SHP77 (cell line): ENCODE measurements at regions not wholly inside any gene's neighbourhood (a gene's known extent, or its start where the extent isn't known, plus 50 kb on each side); places are given as distances from the start of the nearest gene placed in this dataset.
"Not testable (repeated sequence)": the region's sequence is repeated elsewhere in the genome, so short reads cannot be mapped to it uniquely, and the experiment has no call there.

Experiments used
- DNase-seq, 2 experiments: peaks; one replicate each; lab custom pipeline; 2025; lab: John Stamatoyannopoulos, UW

DNA sequence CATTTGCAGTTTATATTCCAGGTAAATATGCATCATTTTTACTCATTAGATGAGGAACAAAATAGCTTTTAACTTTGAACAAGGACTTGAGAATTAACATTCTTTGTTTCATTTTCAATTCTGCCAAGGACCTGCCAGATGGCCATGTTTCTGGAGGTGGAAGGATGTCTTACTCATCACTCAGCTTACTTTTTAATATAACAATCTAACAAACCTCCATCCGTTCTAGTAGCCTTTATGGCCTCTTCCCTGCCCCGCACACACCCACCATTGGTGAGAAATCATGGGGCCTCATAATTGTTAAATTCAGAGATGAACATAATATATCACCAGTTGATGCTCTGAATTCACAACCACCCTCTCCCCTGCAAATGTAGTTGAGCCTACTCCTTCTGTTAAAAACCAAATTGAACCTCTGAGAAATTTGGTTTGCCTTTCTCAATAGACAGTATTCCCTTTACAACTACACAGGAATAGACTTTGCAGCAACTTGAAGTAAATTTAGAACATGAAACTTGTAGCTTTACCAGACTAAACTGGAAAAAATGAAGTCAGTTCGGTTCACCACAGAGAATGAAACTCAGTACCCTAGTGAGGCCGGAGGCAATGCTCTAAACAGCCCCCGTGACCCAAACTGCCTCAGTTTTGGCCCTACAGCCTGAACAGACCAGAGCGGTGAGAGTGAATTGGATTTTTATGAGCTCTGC, 50.1 kb upstream of the ACSL4 start:
- no peak for DNase-seq

GRCh38 chrX:109783701-109784079, 50.6 kb upstream of the ACSL4 start:
- DNase-seq = no peak

DNA sequence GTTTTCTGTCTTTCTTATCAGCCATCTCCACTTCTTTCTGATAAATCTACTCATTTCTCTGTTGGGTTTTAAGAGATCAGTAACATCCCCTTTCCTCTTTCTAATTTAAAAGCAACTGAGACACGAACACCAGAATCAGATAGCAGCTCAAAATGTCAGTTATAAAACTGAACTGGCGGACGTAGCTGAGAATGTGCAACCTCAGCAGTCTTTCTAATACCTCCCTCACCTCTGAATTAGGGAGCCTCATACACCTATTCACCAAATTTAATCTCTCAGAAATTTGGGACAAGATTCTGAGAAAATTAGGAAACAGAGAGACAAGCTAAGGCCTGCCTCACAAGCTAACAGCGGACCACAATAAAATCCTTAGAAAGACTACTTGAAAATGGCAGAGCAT, 52.0 kb upstream of the ACSL4 start:
- DNase-seq = no peak

GRCh38 chrX:109790511-109790910, 57.5 kb upstream of the ACSL4 start:
- DNase-seq = not testable (repeated sequence)

DNA sequence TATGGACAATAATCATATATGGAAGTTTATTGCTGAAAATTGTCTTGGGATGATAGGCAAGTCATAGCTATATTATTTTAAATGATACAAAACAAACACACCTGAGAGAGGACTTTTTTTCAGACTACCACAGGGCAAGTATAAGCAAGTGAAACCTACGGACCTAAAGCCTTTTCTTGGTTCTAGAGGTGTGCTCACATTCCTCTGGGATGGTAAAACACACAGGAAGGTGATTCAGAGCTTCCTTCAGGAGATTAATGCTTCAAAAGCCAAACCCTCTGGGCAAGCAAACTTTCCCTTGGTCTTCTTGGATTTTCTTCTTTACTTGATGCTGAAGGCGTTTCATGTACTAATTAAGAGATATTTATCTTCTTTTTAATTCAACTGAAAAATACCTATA, 60.1 kb upstream of the ACSL4 start:
- no peak for DNase-seq

- DNase-seq = no peak
These were observed 62.6 kb upstream of the ACSL4 start for GRCh38 chrX:109795682-109796081.

DNA sequence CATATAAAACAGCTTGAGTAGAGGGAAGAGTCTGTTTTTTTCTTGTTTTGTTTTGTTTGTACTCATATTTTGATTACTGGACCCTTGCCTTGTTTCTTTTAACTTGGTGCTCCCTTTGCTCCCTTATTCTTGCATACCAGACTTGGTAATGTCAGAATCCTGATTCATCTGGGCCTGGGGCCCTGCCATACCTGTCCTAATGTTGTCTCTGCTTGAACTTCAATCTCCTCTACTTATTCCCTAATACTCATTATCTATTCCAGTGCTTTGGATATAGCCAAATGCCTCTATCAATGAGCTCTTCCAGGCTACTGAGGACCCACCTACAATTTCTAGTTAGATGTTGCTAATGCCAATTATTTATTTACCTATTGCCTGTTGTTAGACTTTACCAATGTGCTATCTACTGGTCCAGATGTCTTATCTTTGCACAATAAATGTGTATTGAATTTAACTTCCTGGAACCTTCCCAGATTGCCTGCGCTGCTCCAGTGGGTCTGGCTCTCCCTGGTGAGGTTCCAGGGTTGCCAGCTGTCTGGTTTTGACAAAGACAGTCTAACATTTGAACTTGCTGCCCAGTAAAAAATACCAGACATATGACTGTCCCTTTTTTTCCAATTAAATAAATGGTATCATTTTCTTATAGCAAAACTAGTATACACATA, 64.4 kb upstream of the ACSL4 start:
- DNase-seq = no peak

DNA sequence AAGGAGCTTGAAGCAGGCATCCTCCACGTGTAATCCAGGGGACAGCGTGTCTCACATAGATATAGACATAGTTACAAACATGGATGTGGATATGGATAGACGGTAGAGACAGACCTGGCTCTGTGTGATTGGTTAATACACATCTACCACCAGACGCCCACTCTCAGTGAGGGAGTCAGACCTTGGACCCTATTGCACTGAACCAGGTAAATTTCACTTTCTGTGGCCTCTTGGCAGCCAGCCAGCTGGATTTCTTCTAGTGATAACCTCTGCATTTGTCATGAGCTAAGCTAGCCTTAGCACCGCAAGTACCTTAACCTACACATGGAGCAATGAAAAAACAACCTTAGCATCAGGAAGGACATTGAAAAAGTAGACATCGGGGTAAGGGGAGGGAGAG, 79.2 kb upstream of the ACSL4 start:
- no peak for DNase-seq

GRCh38 chrX:109813236-109813635, 80.2 kb upstream of the ACSL4 start:
- DNase-seq = no peak

DNA sequence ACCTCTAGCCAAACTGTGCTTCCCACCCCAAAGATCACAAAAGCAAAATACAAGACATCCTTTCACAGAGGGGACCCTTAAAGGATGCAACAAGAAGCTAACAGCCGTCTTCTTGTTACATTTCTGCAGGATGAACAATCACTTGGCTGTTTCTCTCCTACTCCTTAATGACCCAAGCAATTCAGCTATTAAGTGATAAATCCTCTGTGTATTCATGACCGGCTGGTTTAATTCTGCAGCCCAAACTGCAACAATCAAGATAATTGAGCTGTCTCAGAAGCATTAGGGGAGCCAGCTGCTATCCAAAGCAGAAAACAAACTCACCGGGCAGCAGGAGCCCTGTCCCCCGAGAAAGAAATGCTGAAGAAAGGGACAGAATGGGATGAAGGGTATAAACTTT, 85.9 kb upstream of the ACSL4 start:
- no peak for DNase-seq

DNA sequence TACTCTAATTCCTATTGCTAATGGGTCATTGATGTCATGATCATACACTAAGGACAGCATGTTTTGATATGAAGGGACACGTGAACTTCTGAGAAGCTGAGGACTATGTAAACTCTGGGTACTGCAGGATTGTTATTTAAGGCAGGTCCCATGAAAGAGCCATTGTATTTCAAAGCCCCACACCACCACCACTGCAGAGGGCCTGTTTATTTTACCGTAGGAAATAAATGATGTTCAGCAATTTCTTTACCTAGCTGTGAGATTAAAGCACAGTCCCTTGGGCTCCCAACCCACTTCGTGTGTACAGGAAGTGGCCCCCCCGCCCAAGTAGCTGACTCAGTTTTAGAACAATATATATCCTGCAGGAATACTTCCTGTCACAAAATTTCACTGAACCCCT, 89.8 kb upstream of the ACSL4 start:
- no peak for DNase-seq

DNA sequence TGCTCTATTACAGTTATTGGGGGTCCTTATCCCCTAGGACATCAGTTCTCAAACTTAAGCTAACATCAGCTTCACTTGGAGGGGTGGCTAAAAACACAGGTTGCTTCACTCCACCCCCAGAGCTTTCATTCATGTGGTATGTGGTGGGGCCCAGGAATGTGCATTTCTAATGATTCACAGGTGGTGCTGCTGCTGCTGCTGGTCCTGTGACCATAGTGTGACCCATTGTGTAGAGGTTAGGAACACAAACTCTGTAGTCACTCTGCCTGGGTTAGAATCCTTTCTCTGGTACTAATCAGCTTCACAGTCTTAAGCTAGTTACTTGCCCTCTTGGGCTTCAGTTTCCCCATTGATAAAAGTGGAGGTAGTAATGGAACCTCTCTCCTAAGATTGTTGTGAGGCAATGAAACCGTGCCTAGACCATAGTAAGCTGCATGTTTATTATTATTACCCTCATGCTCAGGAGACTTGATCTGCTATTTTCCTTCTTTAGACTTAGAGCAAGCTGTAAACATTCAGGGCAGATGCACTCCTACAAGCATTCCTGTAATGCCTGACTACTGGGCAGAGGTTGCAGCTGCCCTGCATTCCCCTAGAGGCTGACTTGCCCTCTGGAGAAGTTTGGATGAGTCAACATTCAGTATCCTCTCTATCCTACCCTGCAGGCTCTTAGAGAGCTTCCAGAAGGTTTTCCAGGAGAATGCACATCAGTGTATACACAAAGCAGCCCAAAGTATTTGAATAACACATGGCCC, 94.1 kb upstream of the ACSL4 start:
- DNase-seq = no peak

GRCh38 chrX:109827772-109828171, 94.7 kb upstream of the ACSL4 start:
- DNase-seq = no peak

GRCh38 chrX:109830157-109830703, 97.2 kb upstream of the ACSL4 start:
- no peak for DNase-seq

GRCh38 chrX:109830704-109831206, 97.7 kb upstream of the ACSL4 start:
- DNase-seq = no peak

- no peak for DNase-seq
These were observed 98.4 kb upstream of the ACSL4 start for GRCh38 chrX:109831326-109831985.

DNA sequence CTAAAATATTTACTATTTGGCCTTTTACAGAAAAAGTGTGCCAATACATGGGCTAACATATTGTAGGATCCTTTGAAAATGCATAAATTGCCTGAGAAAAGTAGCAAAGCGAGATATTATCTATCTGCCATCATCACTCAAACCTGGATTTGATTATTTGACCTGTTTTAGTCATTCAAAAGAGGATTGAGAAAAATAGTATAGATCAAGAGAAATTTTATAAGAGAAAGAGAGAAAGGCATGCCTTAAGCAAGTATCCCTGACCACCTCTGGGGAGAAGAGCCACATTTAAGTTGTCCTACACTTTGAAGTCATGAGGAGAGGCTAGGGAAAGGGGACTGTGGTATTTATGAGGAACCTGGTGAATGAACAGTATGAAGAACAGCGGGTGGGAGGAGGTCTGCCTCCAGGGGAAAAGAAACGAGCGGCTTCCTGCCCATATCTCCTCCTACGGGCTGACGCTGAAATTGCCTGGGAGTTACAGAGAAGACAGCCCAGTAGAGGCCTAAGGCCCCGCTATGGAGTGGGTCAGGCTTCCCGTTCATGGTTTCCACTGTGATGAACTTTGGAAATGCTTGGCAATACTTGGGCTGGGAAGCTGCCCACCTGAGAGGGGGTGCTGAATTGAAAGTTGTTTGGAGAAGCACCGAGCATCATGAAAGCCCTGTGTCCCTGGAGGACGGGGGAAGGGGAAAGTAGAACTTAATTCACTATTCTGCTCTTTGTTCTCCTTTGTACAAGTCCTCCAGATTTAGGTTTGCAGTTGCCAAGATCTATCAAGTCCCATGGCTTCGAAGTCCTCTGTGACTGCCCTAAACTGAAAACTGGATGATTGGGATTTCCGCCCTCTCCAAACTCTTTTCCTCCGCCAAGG, 106.9 kb upstream of the ACSL4 start:
- DNase-seq = no peak

DNA sequence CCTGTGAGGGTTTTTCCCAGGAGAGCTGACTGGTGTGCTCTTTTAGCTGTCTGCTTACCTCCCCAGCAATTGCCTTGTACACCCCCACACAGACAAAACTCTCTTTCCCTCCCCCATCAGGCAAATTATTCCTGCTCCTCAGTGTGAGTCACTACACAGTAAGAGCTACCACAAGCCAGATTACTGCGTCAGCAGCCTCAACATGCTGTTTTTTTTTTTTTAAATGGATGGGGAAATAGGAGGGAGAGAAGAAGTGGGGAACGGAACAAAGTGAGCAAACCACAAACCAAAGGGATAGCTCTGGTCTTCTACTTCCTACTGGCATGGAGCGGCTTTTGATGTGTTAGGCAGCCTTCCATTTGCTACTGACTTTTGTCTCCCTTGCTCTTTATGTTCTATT, 107.5 kb upstream of the ACSL4 start:
- no peak for DNase-seq

DNA sequence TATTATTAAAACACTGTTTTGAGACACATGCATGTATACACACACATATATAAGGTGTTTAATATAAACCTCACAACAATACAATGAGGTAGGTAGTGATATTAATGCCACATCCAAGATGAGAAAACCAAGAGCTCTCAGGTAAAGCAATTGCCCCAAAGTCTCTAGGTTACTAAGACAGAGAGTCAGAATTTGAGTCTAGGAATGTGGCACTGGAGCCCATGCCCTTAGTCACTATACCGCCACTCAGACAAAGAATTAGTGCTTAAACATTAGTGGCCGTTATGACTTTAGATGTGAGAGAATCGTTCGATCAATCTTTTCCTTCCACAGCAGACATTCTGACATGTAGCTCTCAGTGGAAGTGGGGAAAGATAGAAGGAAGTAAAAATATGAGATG, 108.2 kb upstream of the ACSL4 start:
- no peak for DNase-seq

DNA sequence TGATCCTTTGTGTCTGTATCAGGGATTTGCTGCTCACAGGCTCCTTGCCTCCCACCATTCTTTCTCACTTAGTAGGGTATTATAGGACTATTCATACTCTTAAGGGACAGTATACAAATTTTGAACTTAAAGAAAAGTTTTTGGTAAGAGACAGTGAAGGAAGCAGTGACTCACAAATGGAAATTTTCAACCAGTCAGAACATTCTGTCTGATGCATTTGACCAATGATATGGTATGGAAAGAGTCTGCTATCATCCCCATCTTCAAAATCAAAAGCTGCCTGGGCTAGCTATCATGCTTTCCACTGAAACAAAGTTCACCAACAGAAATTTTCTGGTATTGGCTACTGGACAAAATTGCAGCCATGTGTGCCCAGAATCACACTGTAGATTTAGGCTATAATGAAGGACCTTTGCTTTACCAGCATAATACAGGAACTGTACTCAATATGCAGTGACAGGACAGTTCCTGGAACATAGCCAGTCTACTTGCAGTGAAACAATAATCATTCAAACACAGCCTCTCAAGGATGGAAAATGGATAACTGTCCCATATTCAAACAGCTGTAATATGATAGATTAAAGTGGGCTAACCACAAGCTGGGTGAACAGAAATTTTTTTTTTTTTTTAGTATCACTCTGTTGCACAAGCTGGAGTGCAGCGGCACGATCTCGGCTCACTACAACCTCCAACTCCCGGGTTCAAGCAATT, 109.0 kb upstream of the ACSL4 start:
- DNase-seq = no peak

DNA sequence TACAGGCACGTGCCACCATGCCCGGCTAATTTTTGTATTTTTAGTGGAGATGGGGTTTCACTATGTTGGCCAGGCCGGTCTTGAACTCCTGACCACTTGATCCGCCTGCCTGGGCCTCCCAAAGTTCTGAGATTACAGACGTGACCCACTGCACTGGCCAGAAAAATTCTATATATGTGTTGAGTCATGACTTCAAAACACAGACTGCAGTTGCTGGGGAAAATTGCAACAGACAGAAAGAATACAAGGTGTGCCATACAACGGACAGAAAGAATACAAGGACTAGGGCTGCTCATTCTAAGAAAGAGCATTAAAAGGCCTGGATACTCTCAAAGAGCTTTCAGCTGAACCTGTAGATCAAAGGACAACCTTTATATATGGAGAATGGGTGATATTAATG, 109.6 kb upstream of the ACSL4 start:
- DNase-seq = no peak
